ACC112 (cell line): ENCODE measurements at regions not wholly inside any gene's neighbourhood (a gene's known extent, or its start where the extent isn't known, plus 50 kb on each side); places are given as distances from the start of the nearest gene placed in this dataset.

ENCODE experiments used
- H2AFZ ChIP-seq: fragments of 200-600 bp; sonication (generic); one replicate; pipeline ENCODE4 v1.6.0; 2017; ENCODE audit warnings: antibody characterized with exemption, low read length; ENCODE audit not compliant: unreplicated experiment
- H3K27ac ChIP-seq: fragments of 200-600 bp; sonication (generic); 2 replicates; pipeline ENCODE4 v1.5.1; 2014; ENCODE audit warnings: low read depth, mild to moderate bottlenecking, antibody characterized with exemption, low read length, moderate library complexity
- H3K27me3 ChIP-seq: fragments of 200-600 bp; sonication (generic); 2 replicates; pipeline ENCODE4 v1.6.1; 2014; ENCODE audit warnings: mild to moderate bottlenecking, antibody characterized with exemption, low read length, moderate library complexity, mixed read lengths; ENCODE audit not compliant: insufficient read depth
- H3K36me3 ChIP-seq: fragments of 200-600 bp; sonication (generic); 2 replicates; pipeline ENCODE4 v1.6.1; 2016; ENCODE audit warnings: mild to moderate bottlenecking, antibody characterized with exemption, low read length, moderate library complexity, mixed read lengths; ENCODE audit not compliant: insufficient read depth
- H3K4me1 ChIP-seq: fragments of 200-600 bp; sonication (generic); one replicate; pipeline ENCODE4 v1.6.1; 2016; ENCODE audit warnings: low read length, mixed read lengths; ENCODE audit not compliant: insufficient read depth, unreplicated experiment, control insufficient read depth
- H3K4me3 ChIP-seq: fragments of 200-600 bp; sonication (generic); 2 replicates; pipeline ENCODE4 v1.5.1; 2014; ENCODE audit warnings: mild to moderate bottlenecking, low read depth, low read length
- H3K79me2 ChIP-seq: fragments of 200-600 bp; sonication (generic); one replicate; pipeline ENCODE4 v1.6.0; 2016; ENCODE audit warnings: low read length; ENCODE audit not compliant: control insufficient read depth, unreplicated experiment, insufficient read depth

GRCh38 chr12:80045594-80045993 is 53.7 kb upstream of the OTOGL start:
- Histone ChIP-seq H3K27ac (peak overlapping the region; percentile 65), H3K4me3 (peak overlapping the region; percentile 43; the same call in 1 of the 2 replicates), H2AFZ (no peak overlapping the region), H3K4me1 (peaks cover 36% of the 10 kb centered on the region), H3K79me2 (no peaks in the 10 kb centered on the region), H3K36me3 (no peaks in the 10 kb centered on the region), H3K27me3 (no peaks in the 10 kb centered on the region)

GRCh38 chr12:80044694-80045046 is 54.7 kb upstream of the OTOGL start:
- Histone ChIP-seq H3K27me3 (no peaks in the 10 kb centered on the region), H3K4me1 (peaks cover 36% of the 10 kb centered on the region), H3K36me3 (no peaks in the 10 kb centered on the region), H3K79me2 (no peaks in the 10 kb centered on the region), H2AFZ (no peak overlapping the region), H3K4me3 (peak overlapping the region; percentile 43; the same call in 1 of the 2 replicates), H3K27ac (peak overlapping the region; percentile 65)

- peak overlapping the region; percentile 19; the same call in 1 of the 2 replicates for H3K27ac ChIP-seq
- H3K27me3 ChIP-seq: no peaks in the 10 kb centered on the region
- no peaks in the 10 kb centered on the region for H3K79me2 ChIP-seq
- peak overlapping the region; percentile 37 for H2AFZ ChIP-seq
- H3K4me1 ChIP-seq: peaks cover 36% of the 10 kb centered on the region
- H3K4me3 ChIP-seq: peak overlapping the region; percentile 52
- H3K36me3 ChIP-seq: no peaks in the 10 kb centered on the region
Measured at GRCh38 chr12:80041692-80042091, 57.6 kb upstream of the OTOGL start.

- Histone ChIP-seq H3K79me2 (no peaks in the 10 kb centered on the region), H3K27me3 (no peaks in the 10 kb centered on the region), H3K36me3 (no peaks in the 10 kb centered on the region), H3K4me1 (peaks cover 33% of the 10 kb centered on the region), H2AFZ (no peak overlapping the region), H3K4me3 (no peak overlapping the region), H3K27ac (no peak overlapping the region)
Measured at GRCh38 chr12:80041071-80041470, 58.3 kb upstream of the OTOGL start.

GRCh38 chr12:80040075-80040738 is 59.1 kb upstream of the OTOGL start:
- H3K27me3 ChIP-seq: no peaks in the 10 kb centered on the region
- no peak overlapping the region for H3K27ac ChIP-seq
- H3K4me1 ChIP-seq: peaks cover 26% of the 10 kb centered on the region
- no peak overlapping the region for H2AFZ ChIP-seq
- no peak overlapping the region for H3K4me3 ChIP-seq
- no peaks in the 10 kb centered on the region for H3K79me2 ChIP-seq
- H3K36me3 ChIP-seq: no peaks in the 10 kb centered on the region

GRCh38 chr12:80038062-80038560 is 61.2 kb upstream of the OTOGL start:
- H3K4me3 ChIP-seq: no peak overlapping the region
- no peak overlapping the region for H3K27ac ChIP-seq
- H3K79me2 ChIP-seq: no peaks in the 10 kb centered on the region
- H3K27me3 ChIP-seq: no peaks in the 10 kb centered on the region
- H2AFZ ChIP-seq: no peak overlapping the region
- peaks cover 25% of the 10 kb centered on the region for H3K4me1 ChIP-seq
- no peaks in the 10 kb centered on the region for H3K36me3 ChIP-seq

GRCh38 chr12:80033448-80033847 is 65.9 kb upstream of the OTOGL start:
- Histone ChIP-seq H3K4me3 (no peak overlapping the region), H3K79me2 (no peaks in the 10 kb centered on the region), H3K4me1 (peaks cover 15% of the 10 kb centered on the region), H3K36me3 (no peaks in the 10 kb centered on the region), H2AFZ (peak overlapping the region; percentile 29), H3K27me3 (no peaks in the 10 kb centered on the region), H3K27ac (peak overlapping the region; percentile 58)

GRCh38 chr12:80032946-80033345 is 66.4 kb upstream of the OTOGL start:
- peak overlapping the region; percentile 58 for H3K27ac ChIP-seq

GRCh38 chr12:80031229-80031628 is 68.1 kb upstream of the OTOGL start:
- Histone ChIP-seq H3K27me3 (no peaks in the 10 kb centered on the region), H3K36me3 (no peaks in the 10 kb centered on the region), H3K79me2 (no peaks in the 10 kb centered on the region), H3K27ac (no peak overlapping the region), H2AFZ (no peak overlapping the region), H3K4me3 (no peak overlapping the region), H3K4me1 (peaks cover 15% of the 10 kb centered on the region)

More at GRCh38 chr12:80032946-80033345, 66.4 kb upstream of the OTOGL start:
- peak overlapping the region; percentile 29 for H2AFZ ChIP-seq
- H3K27me3 ChIP-seq: no peaks in the 10 kb centered on the region
- H3K4me1 ChIP-seq: peaks cover 15% of the 10 kb centered on the region
- H3K4me3 ChIP-seq: no peak overlapping the region
- no peaks in the 10 kb centered on the region for H3K79me2 ChIP-seq
- H3K36me3 ChIP-seq: no peaks in the 10 kb centered on the region

GRCh38 chr12:80025638-80026037 is 73.7 kb upstream of the OTOGL start:
- H3K27ac ChIP-seq: no peak overlapping the region
- H3K4me3 ChIP-seq: no peak overlapping the region
- no peaks in the 10 kb centered on the region for H3K36me3 ChIP-seq
- no peaks in the 10 kb centered on the region for H3K79me2 ChIP-seq
- H2AFZ ChIP-seq: no peak overlapping the region
- no peaks in the 10 kb centered on the region for H3K27me3 ChIP-seq
- no peaks in the 10 kb centered on the region for H3K4me1 ChIP-seq

GRCh38 chr12:80019691-80020090 is 79.6 kb upstream of the OTOGL start:
- no peaks in the 10 kb centered on the region for H3K27me3 ChIP-seq
- no peaks in the 10 kb centered on the region for H3K36me3 ChIP-seq
- H3K79me2 ChIP-seq: no peaks in the 10 kb centered on the region
- H2AFZ ChIP-seq: no peak overlapping the region
- no peaks in the 10 kb centered on the region for H3K4me1 ChIP-seq
- H3K4me3 ChIP-seq: no peak overlapping the region
- H3K27ac ChIP-seq: no peak overlapping the region
